ENCODE measurements at regions not wholly inside any gene's neighbourhood (a gene's known extent, or its start where the extent isn't known, plus 50 kb on each side); places are given as distances from the start of the nearest gene placed in this dataset.

GRCh38 chr1:219746141-219746540 lies 133.2 kb upstream of the ZC3H11B start:
- TF ChIP-seq SNAI2 (CRISPR knock-in tag; IDR thresholded peaks at IDR 0.05) (no peak), RARB (CRISPR knock-in tag; IDR thresholded peaks at IDR 0.05) (no peak), ZC3H10 (CRISPR knock-in tag; IDR thresholded peaks at IDR 0.05) (no peak), ARNTL (CRISPR knock-in tag; IDR thresholded peaks at IDR 0.05; ENCODE audit: borderline replicate concordance, low read depth) (no peak), OSR1 (CRISPR knock-in tag; IDR thresholded peaks at IDR 0.05) (no peak), PPARA (CRISPR knock-in tag; IDR thresholded peaks at IDR 0.05; ENCODE audit: borderline replicate concordance) (no peak)
- TF ChIP-seq, protein P1, sequence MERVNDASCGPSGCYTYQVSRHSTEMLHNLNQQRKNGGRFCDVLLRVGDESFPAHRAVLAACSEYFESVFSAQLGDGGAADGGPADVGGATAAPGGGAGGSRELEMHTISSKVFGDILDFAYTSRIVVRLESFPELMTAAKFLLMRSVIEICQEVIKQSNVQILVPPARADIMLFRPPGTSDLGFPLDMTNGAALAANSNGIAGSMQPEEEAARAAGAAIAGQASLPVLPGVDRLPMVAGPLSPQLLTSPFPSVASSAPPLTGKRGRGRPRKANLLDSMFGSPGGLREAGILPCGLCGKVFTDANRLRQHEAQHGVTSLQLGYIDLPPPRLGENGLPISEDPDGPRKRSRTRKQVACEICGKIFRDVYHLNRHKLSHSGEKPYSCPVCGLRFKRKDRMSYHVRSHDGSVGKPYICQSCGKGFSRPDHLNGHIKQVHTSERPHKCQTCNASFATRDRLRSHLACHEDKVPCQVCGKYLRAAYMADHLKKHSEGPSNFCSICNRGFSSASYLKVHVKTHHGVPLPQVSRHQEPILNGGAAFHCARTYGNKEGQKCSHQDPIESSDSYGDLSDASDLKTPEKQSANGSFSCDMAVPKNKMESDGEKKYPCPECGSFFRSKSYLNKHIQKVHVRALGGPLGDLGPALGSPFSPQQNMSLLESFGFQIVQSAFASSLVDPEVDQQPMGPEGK (CRISPR knock-in tag; IDR thresholded peaks at IDR 0.05; ENCODE audit: borderline replicate concordance): no peak
- TF ChIP-seq, protein P2, sequence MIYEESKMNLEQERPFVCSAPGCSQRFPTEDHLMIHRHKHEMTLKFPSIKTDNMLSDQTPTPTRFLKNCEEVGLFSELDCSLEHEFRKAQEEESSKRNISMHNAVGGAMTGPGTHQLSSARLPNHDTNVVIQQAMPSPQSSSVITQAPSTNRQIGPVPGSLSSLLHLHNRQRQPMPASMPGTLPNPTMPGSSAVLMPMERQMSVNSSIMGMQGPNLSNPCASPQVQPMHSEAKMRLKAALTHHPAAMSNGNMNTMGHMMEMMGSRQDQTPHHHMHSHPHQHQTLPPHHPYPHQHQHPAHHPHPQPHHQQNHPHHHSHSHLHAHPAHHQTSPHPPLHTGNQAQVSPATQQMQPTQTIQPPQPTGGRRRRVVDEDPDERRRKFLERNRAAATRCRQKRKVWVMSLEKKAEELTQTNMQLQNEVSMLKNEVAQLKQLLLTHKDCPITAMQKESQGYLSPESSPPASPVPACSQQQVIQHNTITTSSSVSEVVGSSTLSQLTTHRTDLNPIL (CRISPR knock-in tag; IDR thresholded peaks at IDR 0.05; ENCODE audit: low read depth): no peak

All from SK-N-SH treated with all-trans-retinoic acid at 6 μM for 48 hours (cell line).